GF-D8 (cell line): ENCODE measurements at regions not wholly inside any gene's neighbourhood (a gene's known extent, or its start where the extent isn't known, plus 50 kb on each side); places are given as distances from the start of the nearest gene placed in this dataset.

Experiments
- DNase-seq: peaks from one replicate; lab custom pipeline; 2025; lab: John Stamatoyannopoulos, UW

GRCh38 chr1:239786464-239786863 is 305.2 kb upstream of the FMN2 start:
- no peak for DNase-seq

GRCh38 chr1:239792157-239792556 is 299.5 kb upstream of the FMN2 start:
- DNase-seq = no peak

GRCh38 chr1:239795304-239795703 is 296.4 kb upstream of the FMN2 start:
- DNase-seq = no peak

- no peak for DNase-seq
Observed at GRCh38 chr1:239799617-239800016, 292.1 kb upstream of the FMN2 start.

GRCh38 chr1:239800861-239801260 is 290.8 kb upstream of the FMN2 start:
- no peak for DNase-seq

GRCh38 chr1:239802275-239802674 is 289.4 kb upstream of the FMN2 start:
- no peak for DNase-seq

- no peak for DNase-seq
Observed at GRCh38 chr1:239803781-239804180, 287.9 kb upstream of the FMN2 start.

GRCh38 chr1:239804266-239804665 is 287.4 kb upstream of the FMN2 start:
- no peak for DNase-seq

GRCh38 chr1:239805042-239805441 is 286.6 kb upstream of the FMN2 start:
- DNase-seq = no peak

- no peak for DNase-seq
Observed at GRCh38 chr1:239805851-239806772, 285.6 kb upstream of the FMN2 start.

GRCh38 chr1:239806897-239807296 is 284.8 kb upstream of the FMN2 start:
- no peak for DNase-seq

- no peak for DNase-seq
Observed at GRCh38 chr1:239807361-239807760, 284.3 kb upstream of the FMN2 start.

- DNase-seq = no peak
Observed at GRCh38 chr1:239810061-239810481, 281.6 kb upstream of the FMN2 start.

GRCh38 chr1:239811211-239811885 is 280.3 kb upstream of the FMN2 start:
- DNase-seq = no peak

GRCh38 chr1:239812580-239812979 is 279.1 kb upstream of the FMN2 start:
- DNase-seq = no peak

- DNase-seq = no peak
Observed at GRCh38 chr1:239814306-239814881, 277.3 kb upstream of the FMN2 start.

- DNase-seq = no peak
Observed at GRCh38 chr1:239815074-239815473, 276.6 kb upstream of the FMN2 start.

- DNase-seq = peak; percentile 11
Observed at GRCh38 chr1:239816081-239816782, 275.5 kb upstream of the FMN2 start.

GRCh38 chr1:239817276-239817675 is 274.4 kb upstream of the FMN2 start:
- no peak for DNase-seq

- no peak for DNase-seq
Observed at GRCh38 chr1:239817801-239818200, 273.9 kb upstream of the FMN2 start.

- no peak for DNase-seq
Observed at GRCh38 chr1:239819096-239819495, 272.6 kb upstream of the FMN2 start.

GRCh38 chr1:239819756-239820250 is 271.9 kb upstream of the FMN2 start:
- no peak for DNase-seq
